ENCODE measurements at regions not wholly inside any gene's neighbourhood (a gene's known extent, or its start where the extent isn't known, plus 50 kb on each side); places are given as distances from the start of the nearest gene placed in this dataset.

GRCh38 chr17:73976147-73976546 is 227.3 kb upstream of the RPL38 start:
- TF ChIP-seq SP1 (IDR thresholded peaks at IDR 0.05) (no peak), TARDBP (IDR thresholded peaks at IDR 0.05) (no peak), ELF4 (IDR thresholded peaks at IDR 0.05) (no peak)

Data from HEK293T (cell line).